Lower lobe of right lung (tissue), 2 donors: ENCODE measurements at regions not wholly inside any gene's neighbourhood (a gene's known extent, or its start where the extent isn't known, plus 50 kb on each side); places are given as distances from the start of the nearest gene placed in this dataset.
"Not testable (repeated sequence)": the region's sequence is repeated elsewhere in the genome, so short reads cannot be mapped to it uniquely, and the experiment has no call there.

Experiments
- ATAC-seq, 2 donors: fragments of 200-7000 bp; cut with Tn5 transposase; one replicate each; pipeline ENCODE4 v1.9.1; 2020 to 2022; ENCODE audit warnings: mild to moderate bottlenecking in 2 of 2, moderate library complexity in 2 of 2
- DNase-seq: peaks from one replicate; pipeline ENCODE4 v3.0.0-alpha.2; 2020
- H3K27ac ChIP-seq: fragments of 200-600 bp; one replicate; pipeline ENCODE4 v1.8.0; 2022
- H3K27me3 ChIP-seq: fragments of 200-600 bp; one replicate; pipeline ENCODE4 v1.8.0; 2022; ENCODE audit warnings: low read depth
- H3K36me3 ChIP-seq: fragments of 200-600 bp; one replicate; pipeline ENCODE4 v1.8.0; 2022; ENCODE audit warnings: mild to moderate bottlenecking
- H3K4me1 ChIP-seq: fragments of 200-600 bp; one replicate; pipeline ENCODE4 v1.8.0; 2022
- H3K4me3 ChIP-seq: fragments of 200-600 bp; one replicate; pipeline ENCODE4 v1.8.0; 2022; ENCODE audit warnings: mild to moderate bottlenecking
- H3K9me3 ChIP-seq: fragments of 200-600 bp; one replicate; pipeline ENCODE4 v1.8.0; 2022
- CTCF ChIP-seq: fragments of 200-600 bp; IDR thresholded peaks from one replicate; pipeline ENCODE4 v1.8.0; 2022; ENCODE audit warnings: antibody characterized with exemption, mild to moderate bottlenecking
- intact Hi-C: fragments of 100-400 bp; cut with DNase I; formaldehyde crosslinking; loops from one replicate; pipeline ENCODE4 v1.11.0; 2022
- donor health status: DM: no; HTN: yes; CAD: no; lungs with severe emphysema.

GRCh38 chrX:98962996-98963395 is 1447.1 kb downstream of the PCDH19 start:
- DNase-seq, result no peak
- H3K9me3 ChIP-seq, result no peaks in the 10 kb centered on the region
- intact Hi-C loops, result no loop called here
- no peak overlapping the region for H3K4me3 ChIP-seq
- no peak for ATAC-seq
- H3K36me3 ChIP-seq, result no peaks in the 10 kb centered on the region
- no peak overlapping the region for H3K27ac ChIP-seq
- no peaks in the 10 kb centered on the region for H3K4me1 ChIP-seq
- no peaks in the 10 kb centered on the region for H3K27me3 ChIP-seq
- no peak for TF ChIP-seq CTCF

GRCh38 chrX:98956014-98956413 is 1454.1 kb downstream of the PCDH19 start:
- no peak for DNase-seq
- no peaks in the 10 kb centered on the region for H3K36me3 ChIP-seq
- H3K27ac ChIP-seq, result no peak overlapping the region
- no peaks in the 10 kb centered on the region for H3K27me3 ChIP-seq
- no peak for ATAC-seq
- no peaks in the 10 kb centered on the region for H3K9me3 ChIP-seq
- intact Hi-C loops, result no loop called here
- no peak for TF ChIP-seq CTCF
- H3K4me1 ChIP-seq, result no peaks in the 10 kb centered on the region
- H3K4me3 ChIP-seq, result no peak overlapping the region

GRCh38 chrX:98939456-98939855 is 1470.6 kb downstream of the PCDH19 start:
- DNase-seq (no peak), ATAC-seq (no peak)
- no peak for TF ChIP-seq CTCF
- Histone ChIP-seq H3K4me3 (no peak overlapping the region), H3K27me3 (no peaks in the 10 kb centered on the region), H3K27ac (no peak overlapping the region), H3K36me3 (no peaks in the 10 kb centered on the region), H3K9me3 (no peaks in the 10 kb centered on the region), H3K4me1 (no peaks in the 10 kb centered on the region)
- intact Hi-C loops, result no loop called here

GRCh38 chrX:98931216-98931615 is 1478.9 kb downstream of the PCDH19 start:
- DNase-seq (no peak), ATAC-seq (no peak)
- H3K9me3 ChIP-seq, result no peaks in the 10 kb centered on the region
- intact Hi-C loops, result no loop called here
- no peaks in the 10 kb centered on the region for H3K27me3 ChIP-seq
- H3K36me3 ChIP-seq, result no peaks in the 10 kb centered on the region
- no peaks in the 10 kb centered on the region for H3K4me1 ChIP-seq
- no peak for TF ChIP-seq CTCF
- H3K27ac ChIP-seq, result no peak overlapping the region
- no peak overlapping the region for H3K4me3 ChIP-seq

GRCh38 chrX:98924511-98924910 is 1485.6 kb downstream of the PCDH19 start:
- H3K4me3 ChIP-seq, result no peak overlapping the region
- no peaks in the 10 kb centered on the region for H3K36me3 ChIP-seq
- no peak overlapping the region for H3K27ac ChIP-seq
- no peak for TF ChIP-seq CTCF
- intact Hi-C loops, result no loop called here
- no peaks in the 10 kb centered on the region for H3K9me3 ChIP-seq
- no peak for ATAC-seq
- H3K4me1 ChIP-seq, result no peaks in the 10 kb centered on the region
- H3K27me3 ChIP-seq, result no peaks in the 10 kb centered on the region
- DNase-seq, result no peak

- Histone ChIP-seq H3K9me3 (no peaks in the 10 kb centered on the region), H3K4me1 (no peaks in the 10 kb centered on the region), H3K27ac (no peak overlapping the region), H3K36me3 (no peaks in the 10 kb centered on the region), H3K27me3 (no peaks in the 10 kb centered on the region), H3K4me3 (no peak overlapping the region)
- DNase-seq (no peak), ATAC-seq (no peak)
- intact Hi-C loops, result no loop called here
- TF ChIP-seq CTCF, result no peak
Measured at GRCh38 chrX:98897191-98897590, 1512.9 kb downstream of the PCDH19 start.

GRCh38 chrX:98850639-98851038 is 1559.4 kb downstream of the PCDH19 start:
- ATAC-seq, H3K36me3 ChIP-seq, DNase-seq, H3K27me3 ChIP-seq, H3K4me1 ChIP-seq, H3K27ac ChIP-seq, H3K9me3 ChIP-seq, intact Hi-C loops, H3K4me3 ChIP-seq: not testable (repeated sequence)
